Glomerular visceral epithelial cell (primary cell): ENCODE measurements at regions not wholly inside any gene's neighbourhood (a gene's known extent, or its start where the extent isn't known, plus 50 kb on each side); places are given as distances from the start of the nearest gene placed in this dataset.

Experiments used
- DNase-seq: peaks from one replicate; pipeline ENCODE4 v3.0.0-alpha.2; 2016; ENCODE audit errors: extremely low spot score

GRCh38 chr2:3138621-3139020 lies 239.0 kb downstream of the EIPR1 start:
- DNase-seq = no peak

GRCh38 chr2:3137651-3138300 lies 239.8 kb downstream of the EIPR1 start:
- no peak for DNase-seq

GRCh38 chr2:3135676-3136075 lies 241.9 kb downstream of the EIPR1 start:
- DNase-seq = no peak

- no peak for DNase-seq
These were observed 243.5 kb downstream of the EIPR1 start for GRCh38 chr2:3134026-3134571.

- DNase-seq = no peak
These were observed 244.7 kb downstream of the EIPR1 start for GRCh38 chr2:3132966-3133365.

- DNase-seq = no peak
These were observed 245.2 kb downstream of the EIPR1 start for GRCh38 chr2:3132466-3132865.

- no peak for DNase-seq
These were observed 245.8 kb downstream of the EIPR1 start for GRCh38 chr2:3131636-3132326.

GRCh38 chr2:3130889-3131635 lies 246.6 kb downstream of the EIPR1 start:
- no peak for DNase-seq

- DNase-seq = no peak
These were observed 247.2 kb downstream of the EIPR1 start for GRCh38 chr2:3130444-3130843.

- DNase-seq = no peak
These were observed 247.8 kb downstream of the EIPR1 start for GRCh38 chr2:3129867-3130266.

- no peak for DNase-seq
These were observed 248.8 kb downstream of the EIPR1 start for GRCh38 chr2:3128786-3129185.

GRCh38 chr2:3127710-3128109 lies 249.9 kb downstream of the EIPR1 start:
- DNase-seq = no peak

GRCh38 chr2:3126911-3127621 lies 250.6 kb downstream of the EIPR1 start:
- DNase-seq = no peak

GRCh38 chr2:3126171-3126910 lies 251.3 kb downstream of the EIPR1 start:
- DNase-seq = no peak

- DNase-seq = no peak
These were observed 251.9 kb downstream of the EIPR1 start for GRCh38 chr2:3125761-3126130.

GRCh38 chr2:3125001-3125760 lies 252.4 kb downstream of the EIPR1 start:
- no peak for DNase-seq

GRCh38 chr2:3122525-3122924 lies 255.1 kb downstream of the EIPR1 start:
- DNase-seq = no peak

- DNase-seq = no peak
These were observed 256.0 kb downstream of the EIPR1 start for GRCh38 chr2:3121601-3122000.

GRCh38 chr2:3117650-3118216 lies 259.9 kb downstream of the EIPR1 start:
- no peak for DNase-seq

- DNase-seq = no peak
These were observed 261.2 kb downstream of the EIPR1 start for GRCh38 chr2:3116371-3116770.
